ENCODE measurements at regions not wholly inside any gene's neighbourhood (a gene's known extent, or its start where the extent isn't known, plus 50 kb on each side); places are given as distances from the start of the nearest gene placed in this dataset.

DNA sequence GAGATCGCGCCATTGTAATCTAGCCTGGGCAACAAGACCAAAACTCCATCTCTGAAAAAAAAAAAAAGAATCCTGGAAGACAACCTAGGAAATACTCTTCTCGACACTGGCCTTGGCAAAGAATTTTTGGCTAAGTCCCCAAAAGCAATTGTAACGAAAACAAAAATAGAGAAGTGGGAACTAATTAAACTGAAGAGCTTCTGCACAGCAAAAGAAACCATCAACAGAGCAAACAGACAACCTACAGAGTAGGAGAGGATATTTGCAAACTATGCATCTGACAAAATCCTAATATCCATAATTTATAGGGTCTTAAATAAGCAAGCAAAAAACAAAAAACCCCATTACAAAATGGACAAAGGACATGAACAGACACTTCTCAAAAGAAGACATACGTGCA lies 76.5 kb upstream of the DUSP21 start:
- DNase-seq (no peak), ATAC-seq (no peak)
- H3K27me3 ChIP-seq, result no peaks in the 10 kb centered on the region
- no peak overlapping the region for H3K27ac ChIP-seq
- no peaks in the 10 kb centered on the region for H3K4me1 ChIP-seq
- TF ChIP-seq, protein P1, sequence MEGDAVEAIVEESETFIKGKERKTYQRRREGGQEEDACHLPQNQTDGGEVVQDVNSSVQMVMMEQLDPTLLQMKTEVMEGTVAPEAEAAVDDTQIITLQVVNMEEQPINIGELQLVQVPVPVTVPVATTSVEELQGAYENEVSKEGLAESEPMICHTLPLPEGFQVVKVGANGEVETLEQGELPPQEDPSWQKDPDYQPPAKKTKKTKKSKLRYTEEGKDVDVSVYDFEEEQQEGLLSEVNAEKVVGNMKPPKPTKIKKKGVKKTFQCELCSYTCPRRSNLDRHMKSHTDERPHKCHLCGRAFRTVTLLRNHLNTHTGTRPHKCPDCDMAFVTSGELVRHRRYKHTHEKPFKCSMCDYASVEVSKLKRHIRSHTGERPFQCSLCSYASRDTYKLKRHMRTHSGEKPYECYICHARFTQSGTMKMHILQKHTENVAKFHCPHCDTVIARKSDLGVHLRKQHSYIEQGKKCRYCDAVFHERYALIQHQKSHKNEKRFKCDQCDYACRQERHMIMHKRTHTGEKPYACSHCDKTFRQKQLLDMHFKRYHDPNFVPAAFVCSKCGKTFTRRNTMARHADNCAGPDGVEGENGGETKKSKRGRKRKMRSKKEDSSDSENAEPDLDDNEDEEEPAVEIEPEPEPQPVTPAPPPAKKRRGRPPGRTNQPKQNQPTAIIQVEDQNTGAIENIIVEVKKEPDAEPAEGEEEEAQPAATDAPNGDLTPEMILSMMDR (IDR thresholded peaks at IDR 0.05), result no peak
- H3K4me3 ChIP-seq, result no peak overlapping the region
- no peaks in the 10 kb centered on the region for H3K36me3 ChIP-seq
- intact Hi-C loops (cut with DNase I), result no loop called here
- no peaks in the 10 kb centered on the region for H3K9me3 ChIP-seq

DNA sequence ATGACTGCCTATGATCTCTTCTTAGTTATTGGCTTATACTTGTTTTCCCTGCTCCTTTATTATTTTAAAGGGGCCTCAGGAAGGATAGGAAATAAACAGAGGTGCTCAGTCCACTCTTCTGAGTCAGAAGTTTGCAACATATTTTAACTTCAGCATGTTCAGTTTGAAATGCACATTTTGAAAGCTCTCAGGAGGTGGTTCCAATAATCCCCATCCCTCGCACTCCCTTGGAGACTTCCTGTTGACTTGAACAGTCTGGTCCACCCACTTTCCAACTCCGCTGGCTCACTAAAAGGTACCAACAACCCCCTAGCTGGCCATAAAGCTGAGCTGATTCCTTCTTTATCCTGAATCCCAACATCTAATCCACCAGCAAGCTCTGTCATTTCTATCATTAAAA lies 78.3 kb upstream of the DUSP21 start:
- H3K27ac ChIP-seq, result no peak overlapping the region
- H3K27me3 ChIP-seq, result no peaks in the 10 kb centered on the region
- no peaks in the 10 kb centered on the region for H3K36me3 ChIP-seq
- intact Hi-C loops (cut with DNase I), result no loop called here
- H3K4me1 ChIP-seq, result no peaks in the 10 kb centered on the region
- DNase-seq, result no peak
- TF ChIP-seq, protein P1 (IDR thresholded peaks at IDR 0.05), result no peak
- H3K4me3 ChIP-seq, result no peak overlapping the region
- no peak for ATAC-seq
- H3K9me3 ChIP-seq, result no peaks in the 10 kb centered on the region

DNA sequence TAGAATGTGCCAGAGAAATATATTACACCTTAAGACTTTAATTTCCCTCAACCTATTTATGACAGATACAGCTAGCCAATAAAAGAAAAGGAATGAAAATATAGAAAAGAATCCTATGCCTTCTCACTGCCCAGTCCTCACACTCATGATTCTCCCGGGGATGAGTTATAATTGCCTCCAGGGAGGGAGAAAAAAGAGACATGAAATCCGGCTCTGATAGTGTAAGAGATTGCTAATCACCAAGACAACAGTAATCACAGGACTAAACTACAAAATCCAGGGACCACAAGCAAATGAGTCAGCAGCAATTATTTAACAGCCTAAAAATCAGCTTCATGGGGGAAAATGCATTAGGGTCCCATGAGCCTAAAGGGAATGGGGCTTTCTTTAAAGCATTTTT lies 95.9 kb upstream of the DUSP21 start:
- intact Hi-C loops (cut with DNase I), result no loop called here

DNA sequence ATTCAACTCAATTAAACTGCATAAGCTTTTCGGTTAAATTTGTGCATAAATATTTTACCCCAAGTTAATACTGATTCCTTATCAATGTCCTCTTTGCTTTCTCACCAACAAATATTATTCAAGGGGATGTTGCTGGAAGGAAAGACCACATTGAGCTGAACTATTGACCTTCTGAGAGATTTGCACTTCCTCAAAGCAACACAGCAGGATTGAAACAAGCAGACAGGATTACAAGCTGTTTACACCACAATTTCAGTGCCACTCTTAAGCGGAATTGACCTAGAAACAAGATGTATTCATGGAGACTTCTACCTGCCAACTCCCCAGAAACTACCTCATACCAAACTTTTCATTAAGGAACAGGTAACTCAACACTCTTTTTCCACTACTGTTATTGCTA lies 96.5 kb upstream of the DUSP21 start:
- H3K4me3 ChIP-seq, result no peak overlapping the region
- H3K27ac ChIP-seq, result no peak overlapping the region
- intact Hi-C loops (cut with DNase I), result no loop called here
- H3K27me3 ChIP-seq, result no peaks in the 10 kb centered on the region
- H3K4me1 ChIP-seq, result no peaks in the 10 kb centered on the region
- no peak for ATAC-seq
- DNase-seq, result no peak
- H3K36me3 ChIP-seq, result no peaks in the 10 kb centered on the region
- no peaks in the 10 kb centered on the region for H3K9me3 ChIP-seq
- TF ChIP-seq, protein P1 (IDR thresholded peaks at IDR 0.05), result no peak

More for the DNA sequence above, 95.9 kb upstream of the DUSP21 start:
- Histone ChIP-seq H3K4me1 (no peaks in the 10 kb centered on the region), H3K27ac (no peak overlapping the region), H3K27me3 (no peaks in the 10 kb centered on the region), H3K4me3 (no peak overlapping the region), H3K9me3 (no peaks in the 10 kb centered on the region), H3K36me3 (no peaks in the 10 kb centered on the region)
- no peak for ATAC-seq
- peak in 1 of 4 donors; percentile 2 for DNase-seq
- TF ChIP-seq, protein P1 (IDR thresholded peaks at IDR 0.05), result no peak

DNA sequence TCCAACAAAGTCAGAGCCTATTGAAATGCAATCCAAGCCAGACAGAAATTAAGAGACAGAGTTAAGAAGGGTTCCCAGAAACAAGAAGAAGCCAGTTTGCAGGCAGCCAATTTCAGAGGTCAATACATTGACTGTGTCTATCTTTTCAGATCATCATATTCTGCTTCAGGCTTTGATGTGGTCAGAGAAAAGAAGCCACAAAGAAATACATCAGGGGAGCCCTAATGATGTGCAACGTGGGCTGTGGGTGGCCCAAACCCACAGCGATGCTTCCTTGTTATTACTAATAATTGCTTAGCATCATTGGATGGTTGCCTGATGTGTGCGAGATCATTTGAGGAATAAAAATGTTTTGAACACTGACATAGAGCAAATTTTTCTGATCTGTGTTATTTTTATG lies 99.0 kb upstream of the DUSP21 start:
- ATAC-seq, result no peak
- TF ChIP-seq, protein P1 (IDR thresholded peaks at IDR 0.05), result no peak
- Histone ChIP-seq H3K9me3 (no peaks in the 10 kb centered on the region), H3K36me3 (no peaks in the 10 kb centered on the region), H3K27me3 (no peaks in the 10 kb centered on the region), H3K27ac (no peak overlapping the region), H3K4me1 (no peaks in the 10 kb centered on the region), H3K4me3 (no peak overlapping the region)
- intact Hi-C loops (cut with DNase I), result no loop called here
- DNase-seq, result peak in 2 of 4 donors; percentile 29 to 46
